Mesenchymal stem cell (in vitro differentiated cells and primary cell): ENCODE measurements at regions not wholly inside any gene's neighbourhood (a gene's known extent, or its start where the extent isn't known, plus 50 kb on each side); places are given as distances from the start of the nearest gene placed in this dataset.

ENCODE experiments used
- DNase-seq: peaks from one replicate; pipeline ENCODE4 v3.0.0-alpha.2; 2013
- H2AFZ ChIP-seq: one replicate; pipeline ENCODE4 v1.6.1; 2013; ENCODE audit warnings: low read depth, mild to moderate bottlenecking, control low read depth, inconsistent platforms, low read length, moderate library complexity
- H2AK5ac ChIP-seq: 2 replicates; pipeline ENCODE4 v1.6.1; 2013; ENCODE audit warnings: low read length, moderate library complexity, mild to moderate bottlenecking, inconsistent platforms; ENCODE audit not compliant: severe bottlenecking
- H2BK120ac ChIP-seq: one replicate; pipeline ENCODE4 v1.6.1; 2013; ENCODE audit warnings: low read depth, mild to moderate bottlenecking, inconsistent platforms, low read length, moderate library complexity
- H2BK12ac ChIP-seq, 2 experiments: one replicate each; pipeline ENCODE4 v1.6.1; 2013; ENCODE audit warnings: inconsistent platforms in 2 of 2, low read length in 2 of 2, mild to moderate bottlenecking in 2 of 2, moderate library complexity in 2 of 2, control low read depth in 1 of 2
- H2BK15ac ChIP-seq: one replicate; pipeline ENCODE4 v1.6.1; 2013; ENCODE audit warnings: mild to moderate bottlenecking, low read depth, inconsistent platforms; ENCODE audit not compliant: poor library complexity, severe bottlenecking
- H2BK5ac ChIP-seq: 2 replicates; pipeline ENCODE4 v1.6.1; 2013; ENCODE audit warnings: low read depth, mild to moderate bottlenecking, low read length, control low read depth, inconsistent platforms; ENCODE audit not compliant: poor library complexity, severe bottlenecking
- H3K14ac ChIP-seq, 2 experiments: one replicate each; pipeline ENCODE4 v1.6.1; 2013; ENCODE audit warnings: inconsistent platforms in 2 of 2, low read length in 2 of 2, control low read depth in 1 of 2, mild to moderate bottlenecking in 1 of 2, moderate library complexity in 1 of 2
- H3K18ac ChIP-seq, 2 experiments: one replicate each; pipeline ENCODE4 v1.6.1; 2013; ENCODE audit warnings: inconsistent platforms in 2 of 2, low read length in 2 of 2, control low read depth in 1 of 2, low read depth in 1 of 2, mild to moderate bottlenecking in 1 of 2
- H3K23ac ChIP-seq, 2 experiments: one replicate each; pipeline ENCODE4 v1.6.1; 2013; ENCODE audit warnings: inconsistent platforms in 2 of 2, low read length in 2 of 2, mild to moderate bottlenecking in 2 of 2, moderate library complexity in 2 of 2, control low read depth in 1 of 2
- H3K27ac ChIP-seq: 2 replicates; pipeline ENCODE4 v1.5.1; 2013; ENCODE audit warnings: mild to moderate bottlenecking, moderate library complexity, low read length, control low read depth, inconsistent platforms; ENCODE audit not compliant: poor library complexity, severe bottlenecking
- H3K27me3 ChIP-seq, 2 experiments: 2 replicates each; pipeline versions ENCODE4 v1.6.1 to v1.7.0; 2013; ENCODE audit warnings: low read length in 2 of 2, mild to moderate bottlenecking in 2 of 2, moderate library complexity in 2 of 2, control low read depth in 1 of 2, inconsistent platforms in 1 of 2; ENCODE audit not compliant: control insufficient read depth in 1 of 2, insufficient read depth in 1 of 2
- H3K36me3 ChIP-seq, 2 experiments: 2 replicates each; pipeline versions ENCODE4 v1.6.1 to v1.7.0; 2013; ENCODE audit warnings: low read length in 2 of 2, control low read depth in 1 of 2, inconsistent platforms in 1 of 2, low read depth in 1 of 2, mild to moderate bottlenecking in 1 of 2; ENCODE audit not compliant: insufficient read depth in 2 of 2, control insufficient read depth in 1 of 2
- H3K4ac ChIP-seq, 2 experiments: one replicate each; pipeline ENCODE4 v1.6.1; 2013; ENCODE audit warnings: inconsistent platforms in 2 of 2, low read length in 2 of 2, mild to moderate bottlenecking in 2 of 2, moderate library complexity in 2 of 2, control low read depth in 1 of 2, low read depth in 1 of 2
- H3K4me1 ChIP-seq: 2 replicates; pipeline ENCODE4 v1.6.1; 2013; ENCODE audit warnings: low read depth, low read length, control low read depth; ENCODE audit not compliant: control insufficient read depth, insufficient read depth
- H3K4me2 ChIP-seq: 2 replicates; pipeline ENCODE4 v1.6.1; 2013; ENCODE audit warnings: low read length, mild to moderate bottlenecking, inconsistent platforms; ENCODE audit not compliant: poor library complexity, severe bottlenecking
- H3K4me3 ChIP-seq, 2 experiments: 2 replicates each; pipeline versions ENCODE4 v1.5.1 to v1.7.0; 2013; ENCODE audit warnings: low read length in 2 of 2, mild to moderate bottlenecking in 2 of 2, control low read depth in 1 of 2, low read depth in 1 of 2; ENCODE audit not compliant: insufficient read depth in 1 of 2
- H3K79me1 ChIP-seq: replicated peaks from 2 replicates; pipeline ENCODE4 v1.6.1; 2013; ENCODE audit warnings: mild to moderate bottlenecking, control low read depth, low read length, inconsistent platforms; ENCODE audit not compliant: poor library complexity, severe bottlenecking
- H3K9ac ChIP-seq: 2 replicates; pipeline ENCODE4 v1.7.0; 2013; ENCODE audit warnings: mild to moderate bottlenecking, low read length, moderate library complexity
- H3K9me3 ChIP-seq: 2 replicates; pipeline ENCODE4 v1.7.0; 2013; ENCODE audit warnings: mild to moderate bottlenecking, low read length; ENCODE audit not compliant: control insufficient read depth
- H4K8ac ChIP-seq: one replicate; pipeline ENCODE4 v1.6.1; 2013; ENCODE audit warnings: inconsistent platforms, mild to moderate bottlenecking, low read length, moderate library complexity
- H4K91ac ChIP-seq: one replicate; pipeline ENCODE4 v1.6.1; 2013; ENCODE audit warnings: mild to moderate bottlenecking, low read length, inconsistent platforms
- WGBS: methylation state at CpG from one replicate; pipeline ENCODE4 v1.1.7; 2013; ENCODE audit warnings: mixed read lengths; 5-methylcytosine and 5-hydroxymethylcytosine counted together

DNA sequence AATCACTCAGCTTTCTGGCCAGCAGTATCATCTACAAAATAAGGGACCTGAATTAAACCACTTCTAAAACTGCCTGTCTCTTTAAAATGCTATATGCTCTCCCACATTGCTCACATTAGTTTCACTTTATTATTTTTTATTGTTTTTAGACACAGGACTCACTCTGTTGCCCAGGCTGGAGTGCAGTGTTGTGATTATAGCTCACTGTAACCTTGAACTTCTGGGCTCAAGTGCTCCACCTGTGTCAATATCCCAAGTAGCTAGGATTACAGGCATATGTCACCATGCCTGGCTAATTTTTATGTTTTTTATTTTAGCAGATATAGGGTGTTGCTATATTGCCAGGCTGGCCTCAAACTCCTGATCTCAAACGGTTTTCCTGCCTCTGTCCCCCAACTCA is 591.3 kb upstream of the ZNF804A start:
- no peaks in the 10 kb centered on the region for H3K9me3 ChIP-seq
- no CpG with 5 or more reads among the region's 1 CpG for WGBS

DNA sequence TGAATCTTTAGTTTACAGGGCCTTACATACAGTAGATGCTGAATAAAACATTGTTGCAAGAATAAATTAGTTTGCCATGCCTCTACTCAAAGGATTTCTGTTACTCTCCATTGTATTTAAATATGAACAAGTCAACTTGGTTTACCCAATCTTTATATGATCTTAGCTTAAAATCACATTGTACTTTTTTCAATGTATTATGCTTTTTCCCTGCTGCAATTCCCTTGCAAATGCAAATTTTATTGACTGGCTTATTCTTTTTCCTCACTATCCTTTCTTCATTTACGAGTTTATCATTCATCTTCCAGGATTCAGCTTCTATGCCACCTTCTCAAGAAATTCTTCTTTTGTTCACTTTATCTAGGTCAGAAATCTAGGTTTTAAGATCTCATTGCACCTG is 571.4 kb upstream of the ZNF804A start:
- H4K91ac ChIP-seq: no peak overlapping the region
- H3K27me3 ChIP-seq: no peaks in the 10 kb centered on the region
- H3K14ac ChIP-seq: no peak overlapping the region
- H3K9ac ChIP-seq: no peak overlapping the region
- H2BK15ac ChIP-seq: no peak overlapping the region
- WGBS: 91% methylated on average over 1 of the region's 1 CpG
- H2BK5ac ChIP-seq: no peak overlapping the region
- no peak overlapping the region for H3K23ac ChIP-seq
- no peak overlapping the region for H2BK120ac ChIP-seq
- no peak overlapping the region for H3K4me3 ChIP-seq
- no peaks in the 10 kb centered on the region for H3K36me3 ChIP-seq
- H3K79me1 ChIP-seq: no peaks in the 10 kb centered on the region
- H3K9me3 ChIP-seq: peaks cover 2% of the 10 kb centered on the region
- H2AK5ac ChIP-seq: no peak overlapping the region
- no peak for DNase-seq
- H3K18ac ChIP-seq: no peak overlapping the region
- H2AFZ ChIP-seq: no peak overlapping the region
- no peak overlapping the region for H3K4me2 ChIP-seq
- no peak overlapping the region for H3K4ac ChIP-seq
- H3K27ac ChIP-seq: no peak overlapping the region
- H4K8ac ChIP-seq: no peak overlapping the region
- no peaks in the 10 kb centered on the region for H3K4me1 ChIP-seq
- H2BK12ac ChIP-seq: no peak overlapping the region

More for the DNA sequence above, 591.3 kb upstream of the ZNF804A start:
- no peak overlapping the region for H3K27ac ChIP-seq
- H3K4ac ChIP-seq: peak overlapping the region in 1 of 2 experiments; percentile 8
- DNase-seq: no peak
- no peak overlapping the region for H2AK5ac ChIP-seq
- H3K27me3 ChIP-seq: no peaks in the 10 kb centered on the region
- H2BK12ac ChIP-seq: no peak overlapping the region
- no peak overlapping the region for H3K4me3 ChIP-seq
- no peak overlapping the region for H2BK120ac ChIP-seq
- H4K8ac ChIP-seq: no peak overlapping the region
- no peak overlapping the region for H2AFZ ChIP-seq
- no peak overlapping the region for H4K91ac ChIP-seq
- no peaks in the 10 kb centered on the region for H3K36me3 ChIP-seq
- H3K4me2 ChIP-seq: no peak overlapping the region
- H2BK5ac ChIP-seq: no peak overlapping the region
- H3K9ac ChIP-seq: no peak overlapping the region
- no peak overlapping the region for H3K18ac ChIP-seq
- no peak overlapping the region for H3K14ac ChIP-seq
- no peak overlapping the region for H3K23ac ChIP-seq
- H3K79me1 ChIP-seq: no peaks in the 10 kb centered on the region
- H2BK15ac ChIP-seq: no peak overlapping the region
- peaks cover 1% of the 10 kb centered on the region for H3K4me1 ChIP-seq

DNA sequence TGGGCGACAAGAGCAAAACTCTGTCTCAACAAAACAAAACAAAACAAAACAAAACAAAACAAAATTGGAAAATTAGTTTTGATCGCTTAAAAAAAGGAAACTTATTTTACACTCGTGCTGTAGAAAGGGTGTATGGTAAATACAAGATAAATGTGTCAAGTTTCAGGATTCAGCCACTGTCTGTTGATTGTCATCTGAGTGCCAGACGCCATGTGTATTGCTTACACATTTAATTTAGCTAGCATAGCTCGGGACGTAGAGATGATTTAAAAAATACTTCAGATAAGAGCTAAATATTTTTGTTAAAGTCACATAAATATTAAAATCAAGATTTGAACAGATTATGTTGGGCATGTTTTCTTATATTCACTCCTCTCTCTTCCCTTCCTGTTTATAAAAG is 568.1 kb upstream of the ZNF804A start:
- H3K4ac ChIP-seq: no peak overlapping the region
- peak; percentile 45 for DNase-seq
- no peak overlapping the region for H2BK5ac ChIP-seq
- H3K79me1 ChIP-seq: no peaks in the 10 kb centered on the region
- H3K4me1 ChIP-seq: no peaks in the 10 kb centered on the region
- no peak overlapping the region for H4K8ac ChIP-seq
- no peak overlapping the region for H2BK12ac ChIP-seq
- H3K9ac ChIP-seq: no peak overlapping the region
- H3K9me3 ChIP-seq: no peaks in the 10 kb centered on the region
- no peak overlapping the region for H3K27ac ChIP-seq
- no peak overlapping the region for H2AFZ ChIP-seq
- H2BK15ac ChIP-seq: no peak overlapping the region
- no peak overlapping the region for H2AK5ac ChIP-seq
- H4K91ac ChIP-seq: no peak overlapping the region
- H3K36me3 ChIP-seq: no peaks in the 10 kb centered on the region
- no peak overlapping the region for H2BK120ac ChIP-seq
- H3K4me3 ChIP-seq: no peak overlapping the region
- H3K14ac ChIP-seq: no peak overlapping the region
- WGBS: 66% methylated on average over 3 of the region's 6 CpGs
- H3K18ac ChIP-seq: peak overlapping the region in 1 of 2 experiments; percentile 27
- H3K4me2 ChIP-seq: no peak overlapping the region
- H3K23ac ChIP-seq: no peak overlapping the region
- no peaks in the 10 kb centered on the region for H3K27me3 ChIP-seq

DNA sequence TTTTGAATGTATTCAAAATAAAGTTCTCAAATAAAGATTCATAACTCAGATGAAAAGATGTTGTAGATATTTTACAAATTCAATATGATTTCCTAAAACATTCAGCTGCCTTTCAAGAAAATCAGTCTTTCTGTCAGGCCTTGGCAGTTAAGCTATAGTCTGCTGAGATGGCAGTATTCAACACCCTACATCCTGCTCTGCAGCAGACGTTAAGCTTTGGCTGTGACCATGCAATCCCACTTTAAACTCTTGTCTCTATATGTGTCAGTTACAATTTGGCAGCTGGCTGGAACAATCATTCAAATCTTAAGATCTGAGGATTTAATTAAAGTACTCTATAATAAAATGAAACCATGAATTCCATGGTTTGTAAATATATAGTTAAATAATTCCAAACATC is 567.3 kb upstream of the ZNF804A start:
- Histone ChIP-seq H3K4me2 (no peak overlapping the region), H3K9ac (no peak overlapping the region), H2AFZ (no peak overlapping the region), H2AK5ac (no peak overlapping the region), H3K27ac (no peak overlapping the region), H4K8ac (no peak overlapping the region), H3K4me1 (no peaks in the 10 kb centered on the region), H3K18ac (peak overlapping the region; percentile 52 to 90), H3K36me3 (no peaks in the 10 kb centered on the region), H3K4me3 (no peak overlapping the region), H2BK15ac (no peak overlapping the region), H2BK5ac (no peak overlapping the region), H4K91ac (no peak overlapping the region), H3K23ac (no peak overlapping the region), H3K27me3 (no peaks in the 10 kb centered on the region), H2BK120ac (no peak overlapping the region), H3K79me1 (no peaks in the 10 kb centered on the region), H2BK12ac (no peak overlapping the region), H3K9me3 (no peaks in the 10 kb centered on the region), H3K4ac (peak overlapping the region in 1 of 2 experiments; percentile 87), H3K14ac (no peak overlapping the region)
- WGBS: 0% methylated on average over 1 of the region's 1 CpG
- DNase-seq: no peak
